AG08395 (cell line): ENCODE measurements at regions not wholly inside any gene's neighbourhood (a gene's known extent, or its start where the extent isn't known, plus 50 kb on each side); places are given as distances from the start of the nearest gene placed in this dataset.
A peak's percentile ranks its signal among the peaks of the same experiment; 100 is the strongest.

Experiments
- DNase-seq: peaks from one replicate; pipeline ENCODE4 v3.0.0; 2012; ENCODE audit warnings: mixed read lengths, low spot score

DNA sequence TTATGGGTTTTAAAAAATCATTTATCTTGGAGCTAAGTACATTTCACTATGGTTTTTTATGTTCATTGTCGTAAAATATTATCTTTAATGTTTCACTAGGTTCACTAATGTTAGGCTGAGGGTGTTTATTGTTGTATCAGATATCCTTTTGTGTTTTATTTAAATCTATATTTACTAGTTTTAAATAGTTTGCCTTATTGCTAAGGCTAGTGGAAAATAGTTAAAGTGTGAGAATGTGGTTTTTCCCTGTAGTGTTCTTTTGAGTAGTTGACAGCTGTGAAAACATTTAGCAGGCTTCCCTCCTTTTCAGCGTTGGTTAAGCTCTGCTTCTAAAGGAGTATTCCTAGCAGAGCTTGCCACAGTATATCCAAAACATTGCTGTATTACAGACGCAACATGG is 139.0 kb downstream of the TM9SF2 start:
- no peak for DNase-seq

DNA sequence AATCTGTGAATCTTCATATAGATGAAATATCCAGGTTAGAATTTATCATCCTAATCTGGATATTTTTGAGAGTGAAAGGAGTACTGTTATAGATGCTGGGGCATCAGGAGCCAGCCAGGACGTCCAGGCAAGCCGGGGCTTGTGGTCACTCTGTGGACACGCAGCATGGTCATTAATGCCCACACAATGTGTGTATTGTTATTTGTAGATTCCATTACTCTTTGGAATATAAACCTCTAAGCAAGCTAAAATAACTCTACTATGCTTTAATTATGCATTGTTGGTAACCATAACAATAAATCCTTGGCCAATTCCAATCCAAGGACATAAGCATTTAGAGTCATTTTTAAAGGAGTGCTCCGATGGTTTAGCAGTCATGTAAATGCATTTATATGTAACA is 137.9 kb downstream of the TM9SF2 start:
- no peak for DNase-seq

- no peak for DNase-seq
Measured at GRCh38 chr13:99636728-99637353, 135.6 kb downstream of the TM9SF2 start.

DNA sequence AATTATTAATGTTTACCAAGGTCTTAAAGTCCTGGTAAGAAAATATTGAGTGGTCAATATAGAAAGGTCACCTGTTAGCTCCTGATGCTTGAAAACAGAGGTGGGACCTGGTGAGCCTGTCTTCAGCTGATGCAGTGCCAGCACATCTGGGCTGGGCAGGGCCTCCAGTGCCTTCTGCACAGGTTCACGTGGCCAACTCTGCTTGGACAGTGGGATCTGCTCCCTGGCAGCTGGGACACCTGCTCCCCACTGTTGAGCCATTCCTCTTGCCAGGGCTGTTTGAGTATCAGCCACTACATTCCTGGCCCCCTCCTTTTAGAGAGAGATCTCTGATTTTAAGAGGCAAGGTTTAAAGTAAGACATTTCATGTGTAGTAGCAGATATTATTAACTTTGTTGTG is 135.0 kb downstream of the TM9SF2 start:
- no peak for DNase-seq

GRCh38 chr13:99634672-99635071 is 133.4 kb downstream of the TM9SF2 start:
- no peak for DNase-seq

DNA sequence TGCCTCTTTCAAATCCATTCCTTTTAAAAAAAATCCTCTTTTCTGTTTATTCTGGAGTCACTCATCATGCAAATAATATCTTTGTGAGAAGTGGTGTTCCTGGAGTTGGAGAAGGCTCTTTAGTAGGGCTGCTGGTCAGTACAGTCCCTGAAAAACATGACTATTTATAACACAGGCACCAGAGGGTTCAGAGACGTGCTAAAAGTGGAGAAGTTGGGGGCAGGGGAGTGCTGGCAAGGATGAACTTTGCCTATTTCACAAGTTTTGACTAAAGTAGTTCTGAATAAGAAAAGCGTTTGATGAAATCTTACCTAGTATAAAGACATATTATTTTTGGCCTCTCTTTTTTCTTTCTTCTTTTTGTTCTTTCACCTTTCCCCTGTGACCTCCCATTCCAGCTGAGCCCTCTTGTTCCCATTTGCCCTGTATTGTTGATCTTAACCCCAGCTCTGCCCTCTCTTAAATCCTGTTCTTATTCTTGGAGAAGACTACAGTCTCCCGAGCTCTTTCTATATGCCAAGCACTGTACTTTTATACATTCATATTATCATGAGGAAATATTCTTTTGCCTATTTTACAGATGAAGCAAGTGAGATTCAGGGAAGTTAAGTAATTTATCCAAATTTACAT is 129.1 kb downstream of the TM9SF2 start:
- DNase-seq, result no peak

DNA sequence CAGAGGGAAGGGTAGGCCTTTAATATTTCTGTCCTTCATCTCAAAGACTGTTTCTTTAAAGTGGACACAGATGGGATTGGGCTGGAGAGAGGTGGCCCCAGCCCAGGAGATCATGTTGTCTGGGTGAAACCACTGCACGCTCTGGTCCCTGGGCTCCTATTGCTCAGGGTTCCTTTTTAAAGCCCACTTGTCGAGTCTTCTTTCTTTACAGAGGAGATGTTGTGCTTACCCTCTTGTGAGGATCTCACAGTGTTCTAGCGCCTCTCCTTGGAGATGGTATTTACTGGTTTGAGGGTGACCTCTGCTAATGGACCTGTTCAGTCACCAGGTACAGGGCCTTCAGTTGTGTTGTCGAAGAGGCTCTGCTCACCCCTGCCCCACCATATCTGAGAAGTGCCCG is 128.4 kb downstream of the TM9SF2 start:
- no peak for DNase-seq

DNA sequence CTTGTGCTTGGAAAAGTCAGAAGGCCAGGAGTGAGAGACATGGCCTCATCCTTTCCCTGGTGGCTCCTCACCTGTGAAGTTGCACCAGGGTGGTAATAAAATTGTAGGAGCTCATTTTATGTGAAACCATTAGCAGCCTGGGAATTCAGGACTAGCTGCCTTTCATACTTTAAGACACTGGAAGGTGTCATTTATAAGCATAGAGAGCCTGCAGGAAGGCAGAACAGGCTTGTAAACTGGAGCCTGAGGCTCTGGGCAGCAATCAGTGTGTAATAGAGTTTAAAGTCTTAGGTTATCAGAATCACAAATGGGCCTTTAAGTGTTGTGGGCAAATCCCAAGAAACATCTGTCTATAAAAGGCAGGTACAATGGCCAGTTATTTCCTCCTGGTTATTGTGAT is 127.2 kb downstream of the TM9SF2 start:
- DNase-seq, result no peak

DNA sequence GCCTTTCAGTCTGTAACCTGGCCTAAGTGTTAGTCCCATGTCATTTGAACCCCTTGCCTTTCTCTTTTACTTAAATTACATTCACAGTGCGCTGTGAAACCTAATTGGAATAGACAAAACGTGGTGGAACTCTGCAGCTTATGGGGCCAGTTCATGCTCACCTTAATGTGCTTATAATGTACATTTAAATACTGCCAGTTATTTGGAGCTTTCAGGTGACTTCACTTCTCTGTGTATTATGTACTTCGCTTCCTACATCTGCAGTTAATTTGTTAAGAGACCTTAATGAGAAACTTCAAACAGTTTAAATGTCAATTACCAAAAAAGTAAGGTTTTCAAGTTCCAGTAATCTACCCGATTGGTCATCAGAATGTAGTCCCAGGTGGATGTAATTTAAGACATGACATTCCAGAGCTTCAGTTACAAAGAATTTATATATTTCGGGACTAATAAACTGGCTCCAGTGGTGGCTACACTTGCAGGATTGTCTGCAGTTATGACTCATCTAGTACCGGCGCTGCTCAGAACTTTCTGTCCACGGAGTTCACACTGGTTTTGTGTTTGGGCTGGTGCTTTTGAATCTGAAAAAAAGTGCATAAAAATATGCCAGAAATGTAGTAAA is 125.3 kb downstream of the TM9SF2 start:
- peak; percentile 75 for DNase-seq

GRCh38 chr13:99624936-99625540 is 123.8 kb downstream of the TM9SF2 start:
- no peak for DNase-seq

DNA sequence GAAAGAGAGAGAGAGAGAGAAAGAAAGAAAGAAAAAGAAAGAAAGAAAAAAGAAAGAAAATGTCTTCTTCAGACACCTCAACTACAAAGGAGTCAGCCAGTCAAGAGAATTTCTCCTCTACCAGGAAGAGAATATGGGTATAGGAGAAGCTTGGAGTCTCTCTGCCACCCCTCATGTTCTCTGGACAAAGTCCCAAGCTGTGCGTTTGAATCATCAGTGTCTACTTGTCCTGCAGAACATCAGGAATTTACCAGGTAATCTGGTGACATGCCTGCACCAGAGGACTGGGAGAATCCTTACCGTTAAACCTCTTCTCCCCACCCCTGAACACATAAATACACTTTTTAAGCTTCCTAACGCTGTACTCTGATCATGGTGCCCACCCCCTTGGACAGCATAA is 119.5 kb downstream of the TM9SF2 start:
- no peak for DNase-seq

- no peak for DNase-seq
Measured at GRCh38 chr13:99619207-99619606, 117.9 kb downstream of the TM9SF2 start.

- peak; percentile 54 for DNase-seq
Measured at GRCh38 chr13:99617474-99618255, 116.4 kb downstream of the TM9SF2 start.

GRCh38 chr13:99614465-99614885 is 113.2 kb downstream of the TM9SF2 start:
- no peak for DNase-seq
